HEK293T (cell line): ENCODE measurements at regions not wholly inside any gene's neighbourhood (a gene's known extent, or its start where the extent isn't known, plus 50 kb on each side); places are given as distances from the start of the nearest gene placed in this dataset.

ENCODE experiments used
- ARNT ChIP-seq: fragments of 450-650 bp; IDR thresholded peaks from 2 replicates; pipeline ENCODE4 v1.6.1; 2017; ENCODE audit warnings: mild to moderate bottlenecking
- CTBP1 ChIP-seq: fragments of 450-650 bp; IDR thresholded peaks from 2 replicates; pipeline ENCODE4 v1.6.1; 2016; ENCODE audit warnings: borderline replicate concordance
- ELF4 ChIP-seq: fragments of 450-650 bp; IDR thresholded peaks from 2 replicates; pipeline ENCODE4 v1.6.1; 2017; ENCODE audit warnings: antibody characterized with exemption
- FOXK2 ChIP-seq: fragments of 450-650 bp; IDR thresholded peaks from 2 replicates; pipeline ENCODE4 v1.6.1; 2016; ENCODE audit warnings: mild to moderate bottlenecking
- HDGF ChIP-seq: fragments of 450-650 bp; IDR thresholded peaks from 2 replicates; pipeline ENCODE4 v1.6.1; 2017; ENCODE audit warnings: antibody characterized with exemption, borderline replicate concordance
- SP1 ChIP-seq: fragments of 450-650 bp; IDR thresholded peaks from 2 replicates; pipeline ENCODE4 v1.6.1; 2017

- TF ChIP-seq SP1 (no peak), ARNT (no peak), HDGF (no peak), ELF4 (no peak), CTBP1 (no peak), FOXK2 (no peak)
These were observed 69.7 kb upstream of the GRAMD1B start for GRCh38 chr11:123360267-123360936.
